HEK293 (cell line): ENCODE measurements at regions not wholly inside any gene's neighbourhood (a gene's known extent, or its start where the extent isn't known, plus 50 kb on each side); places are given as distances from the start of the nearest gene placed in this dataset.

Source experiments
- BCL11A ChIP-seq: fragments of 450-650 bp; formaldehyde crosslinking; IDR thresholded peaks from 2 replicates; pipeline ENCODE4 v1.5.1; 2016; ENCODE audit warnings: low read depth, missing biosample characterization, missing genetic modification characterization
- REPIN1 ChIP-seq: fragments of 450-650 bp; formaldehyde crosslinking; IDR thresholded peaks from 2 replicates; pipeline ENCODE4 v1.5.1; 2017; ENCODE audit warnings: missing biosample characterization, missing genetic modification characterization, low read depth
- TCF7L2 ChIP-seq: IDR thresholded peaks from 2 replicates; pipeline ENCODE4 v1.6.1; 2011; ENCODE audit warnings: low read depth, mild to moderate bottlenecking, inconsistent platforms, low read length, moderate library complexity, borderline replicate concordance
- ZNF146 ChIP-seq: fragments of 450-650 bp; formaldehyde crosslinking; IDR thresholded peaks from 2 replicates; pipeline ENCODE4 v1.5.1; 2016; ENCODE audit warnings: missing biosample characterization, missing genetic modification characterization
- ZNF175 ChIP-seq: fragments of 450-650 bp; formaldehyde crosslinking; IDR thresholded peaks from 2 replicates; pipeline ENCODE4 v1.5.1; 2016; ENCODE audit warnings: missing biosample characterization, missing genetic modification characterization
- ZNF214 ChIP-seq: fragments of 450-650 bp; formaldehyde crosslinking; IDR thresholded peaks from 2 replicates; pipeline ENCODE4 v1.5.1; 2017; ENCODE audit warnings: missing biosample characterization, mild to moderate bottlenecking, missing genetic modification characterization, borderline replicate concordance
- ZNF621 ChIP-seq: fragments of 450-650 bp; formaldehyde crosslinking; IDR thresholded peaks from 2 replicates; pipeline ENCODE4 v1.5.1; 2017; ENCODE audit warnings: missing biosample characterization, missing genetic modification characterization
- ZNF830 ChIP-seq: fragments of 450-650 bp; IDR thresholded peaks from 2 replicates; pipeline ENCODE4 v1.5.0; 2018; ENCODE audit warnings: missing biosample characterization, missing genetic modification characterization, low read depth, mild to moderate bottlenecking, moderate library complexity
- TF ChIP-seq, protein P1 (sequence below): fragments of 450-650 bp; IDR thresholded peaks from 2 replicates; pipeline ENCODE4 v1.5.1; 2018; ENCODE audit warnings: missing biosample characterization, mild to moderate bottlenecking, missing genetic modification characterization
- TF ChIP-seq, protein P2 (sequence below): IDR thresholded peaks from 2 replicates; pipeline ENCODE4 v1.6.1; 2011; ENCODE audit warnings: mild to moderate bottlenecking, low read depth, low read length, borderline replicate concordance
- TF ChIP-seq, protein P3 (sequence below): fragments of 450-650 bp; formaldehyde crosslinking; IDR thresholded peaks from 2 replicates; pipeline ENCODE4 v1.5.1; 2016; ENCODE audit warnings: missing biosample characterization, missing genetic modification characterization
- TF ChIP-seq, protein P4 (sequence below): fragments of 450-650 bp; formaldehyde crosslinking; IDR thresholded peaks from 2 replicates; pipeline ENCODE4 v1.5.1; 2016; ENCODE audit warnings: missing biosample characterization, missing genetic modification characterization
- TF ChIP-seq, protein P5 (sequence below): fragments of 450-650 bp; formaldehyde crosslinking; IDR thresholded peaks from 2 replicates; pipeline ENCODE4 v1.5.1; 2016; ENCODE audit warnings: missing biosample characterization, missing genetic modification characterization

DNA sequence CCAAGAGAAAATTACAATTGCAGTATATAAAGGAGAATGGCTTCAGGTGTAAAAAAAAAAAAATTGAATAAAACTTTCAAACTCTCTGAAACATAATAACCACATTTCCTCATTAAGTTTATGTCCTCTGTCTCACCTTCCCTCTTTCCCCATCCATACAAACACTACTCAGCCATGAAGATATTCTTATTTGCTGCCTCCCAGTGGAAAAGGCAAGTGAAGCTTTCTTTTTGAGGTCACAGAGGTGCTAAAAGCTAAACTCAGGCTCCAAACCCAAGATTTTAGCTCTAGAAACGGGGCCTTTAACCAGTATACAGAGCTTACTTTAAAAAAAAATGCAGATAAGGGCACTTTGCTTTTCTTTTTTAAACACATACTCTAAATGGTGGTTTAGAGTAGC lies 1568.5 kb downstream of the FAM181B start:
- TF ChIP-seq ZNF621 (tag by site-specific recombination): no peak
- TF ChIP-seq, protein P1, sequence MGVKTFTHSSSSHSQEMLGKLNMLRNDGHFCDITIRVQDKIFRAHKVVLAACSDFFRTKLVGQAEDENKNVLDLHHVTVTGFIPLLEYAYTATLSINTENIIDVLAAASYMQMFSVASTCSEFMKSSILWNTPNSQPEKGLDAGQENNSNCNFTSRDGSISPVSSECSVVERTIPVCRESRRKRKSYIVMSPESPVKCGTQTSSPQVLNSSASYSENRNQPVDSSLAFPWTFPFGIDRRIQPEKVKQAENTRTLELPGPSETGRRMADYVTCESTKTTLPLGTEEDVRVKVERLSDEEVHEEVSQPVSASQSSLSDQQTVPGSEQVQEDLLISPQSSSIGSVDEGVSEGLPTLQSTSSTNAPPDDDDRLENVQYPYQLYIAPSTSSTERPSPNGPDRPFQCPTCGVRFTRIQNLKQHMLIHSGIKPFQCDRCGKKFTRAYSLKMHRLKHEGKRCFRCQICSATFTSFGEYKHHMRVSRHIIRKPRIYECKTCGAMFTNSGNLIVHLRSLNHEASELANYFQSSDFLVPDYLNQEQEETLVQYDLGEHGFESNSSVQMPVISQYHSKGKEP (tag by site-specific recombination): no peak
- TF ChIP-seq, protein P2, sequence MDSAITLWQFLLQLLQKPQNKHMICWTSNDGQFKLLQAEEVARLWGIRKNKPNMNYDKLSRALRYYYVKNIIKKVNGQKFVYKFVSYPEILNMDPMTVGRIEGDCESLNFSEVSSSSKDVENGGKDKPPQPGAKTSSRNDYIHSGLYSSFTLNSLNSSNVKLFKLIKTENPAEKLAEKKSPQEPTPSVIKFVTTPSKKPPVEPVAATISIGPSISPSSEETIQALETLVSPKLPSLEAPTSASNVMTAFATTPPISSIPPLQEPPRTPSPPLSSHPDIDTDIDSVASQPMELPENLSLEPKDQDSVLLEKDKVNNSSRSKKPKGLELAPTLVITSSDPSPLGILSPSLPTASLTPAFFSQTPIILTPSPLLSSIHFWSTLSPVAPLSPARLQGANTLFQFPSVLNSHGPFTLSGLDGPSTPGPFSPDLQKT: no peak
- no peak for TF ChIP-seq ZNF175 (tag by site-specific recombination)
- no peak for TF ChIP-seq BCL11A (tag by site-specific recombination)
- TF ChIP-seq, protein P3, sequence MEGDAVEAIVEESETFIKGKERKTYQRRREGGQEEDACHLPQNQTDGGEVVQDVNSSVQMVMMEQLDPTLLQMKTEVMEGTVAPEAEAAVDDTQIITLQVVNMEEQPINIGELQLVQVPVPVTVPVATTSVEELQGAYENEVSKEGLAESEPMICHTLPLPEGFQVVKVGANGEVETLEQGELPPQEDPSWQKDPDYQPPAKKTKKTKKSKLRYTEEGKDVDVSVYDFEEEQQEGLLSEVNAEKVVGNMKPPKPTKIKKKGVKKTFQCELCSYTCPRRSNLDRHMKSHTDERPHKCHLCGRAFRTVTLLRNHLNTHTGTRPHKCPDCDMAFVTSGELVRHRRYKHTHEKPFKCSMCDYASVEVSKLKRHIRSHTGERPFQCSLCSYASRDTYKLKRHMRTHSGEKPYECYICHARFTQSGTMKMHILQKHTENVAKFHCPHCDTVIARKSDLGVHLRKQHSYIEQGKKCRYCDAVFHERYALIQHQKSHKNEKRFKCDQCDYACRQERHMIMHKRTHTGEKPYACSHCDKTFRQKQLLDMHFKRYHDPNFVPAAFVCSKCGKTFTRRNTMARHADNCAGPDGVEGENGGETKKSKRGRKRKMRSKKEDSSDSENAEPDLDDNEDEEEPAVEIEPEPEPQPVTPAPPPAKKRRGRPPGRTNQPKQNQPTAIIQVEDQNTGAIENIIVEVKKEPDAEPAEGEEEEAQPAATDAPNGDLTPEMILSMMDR (tag by site-specific recombination): no peak
- TF ChIP-seq REPIN1: no peak
- TF ChIP-seq TCF7L2: no peak
- TF ChIP-seq ZNF146 (tag by site-specific recombination): no peak
- TF ChIP-seq, protein P4, sequence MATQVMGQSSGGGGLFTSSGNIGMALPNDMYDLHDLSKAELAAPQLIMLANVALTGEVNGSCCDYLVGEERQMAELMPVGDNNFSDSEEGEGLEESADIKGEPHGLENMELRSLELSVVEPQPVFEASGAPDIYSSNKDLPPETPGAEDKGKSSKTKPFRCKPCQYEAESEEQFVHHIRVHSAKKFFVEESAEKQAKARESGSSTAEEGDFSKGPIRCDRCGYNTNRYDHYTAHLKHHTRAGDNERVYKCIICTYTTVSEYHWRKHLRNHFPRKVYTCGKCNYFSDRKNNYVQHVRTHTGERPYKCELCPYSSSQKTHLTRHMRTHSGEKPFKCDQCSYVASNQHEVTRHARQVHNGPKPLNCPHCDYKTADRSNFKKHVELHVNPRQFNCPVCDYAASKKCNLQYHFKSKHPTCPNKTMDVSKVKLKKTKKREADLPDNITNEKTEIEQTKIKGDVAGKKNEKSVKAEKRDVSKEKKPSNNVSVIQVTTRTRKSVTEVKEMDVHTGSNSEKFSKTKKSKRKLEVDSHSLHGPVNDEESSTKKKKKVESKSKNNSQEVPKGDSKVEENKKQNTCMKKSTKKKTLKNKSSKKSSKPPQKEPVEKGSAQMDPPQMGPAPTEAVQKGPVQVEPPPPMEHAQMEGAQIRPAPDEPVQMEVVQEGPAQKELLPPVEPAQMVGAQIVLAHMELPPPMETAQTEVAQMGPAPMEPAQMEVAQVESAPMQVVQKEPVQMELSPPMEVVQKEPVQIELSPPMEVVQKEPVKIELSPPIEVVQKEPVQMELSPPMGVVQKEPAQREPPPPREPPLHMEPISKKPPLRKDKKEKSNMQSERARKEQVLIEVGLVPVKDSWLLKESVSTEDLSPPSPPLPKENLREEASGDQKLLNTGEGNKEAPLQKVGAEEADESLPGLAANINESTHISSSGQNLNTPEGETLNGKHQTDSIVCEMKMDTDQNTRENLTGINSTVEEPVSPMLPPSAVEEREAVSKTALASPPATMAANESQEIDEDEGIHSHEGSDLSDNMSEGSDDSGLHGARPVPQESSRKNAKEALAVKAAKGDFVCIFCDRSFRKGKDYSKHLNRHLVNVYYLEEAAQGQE (tag by site-specific recombination): no peak
- TF ChIP-seq ZNF830 (tag by site-specific recombination): no peak
- TF ChIP-seq ZNF214 (tag by site-specific recombination): no peak
- TF ChIP-seq, protein P5, sequence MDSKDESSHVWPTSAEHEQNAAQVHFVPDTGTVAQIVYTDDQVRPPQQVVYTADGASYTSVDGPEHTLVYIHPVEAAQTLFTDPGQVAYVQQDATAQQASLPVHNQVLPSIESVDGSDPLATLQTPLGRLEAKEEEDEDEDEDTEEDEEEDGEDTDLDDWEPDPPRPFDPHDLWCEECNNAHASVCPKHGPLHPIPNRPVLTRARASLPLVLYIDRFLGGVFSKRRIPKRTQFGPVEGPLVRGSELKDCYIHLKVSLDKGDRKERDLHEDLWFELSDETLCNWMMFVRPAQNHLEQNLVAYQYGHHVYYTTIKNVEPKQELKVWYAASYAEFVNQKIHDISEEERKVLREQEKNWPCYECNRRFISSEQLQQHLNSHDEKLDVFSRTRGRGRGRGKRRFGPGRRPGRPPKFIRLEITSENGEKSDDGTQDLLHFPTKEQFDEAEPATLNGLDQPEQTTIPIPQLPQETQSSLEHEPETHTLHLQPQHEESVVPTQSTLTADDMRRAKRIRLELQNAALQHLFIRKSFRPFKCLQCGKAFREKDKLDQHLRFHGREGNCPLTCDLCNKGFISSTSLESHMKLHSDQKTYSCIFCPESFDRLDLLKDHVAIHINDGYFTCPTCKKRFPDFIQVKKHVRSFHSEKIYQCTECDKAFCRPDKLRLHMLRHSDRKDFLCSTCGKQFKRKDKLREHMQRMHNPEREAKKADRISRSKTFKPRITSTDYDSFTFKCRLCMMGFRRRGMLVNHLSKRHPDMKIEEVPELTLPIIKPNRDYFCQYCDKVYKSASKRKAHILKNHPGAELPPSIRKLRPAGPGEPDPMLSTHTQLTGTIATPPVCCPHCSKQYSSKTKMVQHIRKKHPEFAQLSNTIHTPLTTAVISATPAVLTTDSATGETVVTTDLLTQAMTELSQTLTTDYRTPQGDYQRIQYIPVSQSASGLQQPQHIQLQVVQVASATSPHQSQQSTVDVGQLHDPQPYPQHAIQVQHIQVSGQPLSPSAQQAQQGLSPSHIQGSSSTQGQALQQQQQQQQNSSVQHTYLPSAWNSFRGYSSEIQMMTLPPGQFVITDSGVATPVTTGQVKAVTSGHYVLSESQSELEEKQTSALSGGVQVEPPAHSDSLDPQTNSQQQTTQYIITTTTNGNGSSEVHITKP (tag by site-specific recombination): no peak
